Putamen (tissue), 1 donor: ENCODE measurements at regions not wholly inside any gene's neighbourhood (a gene's known extent, or its start where the extent isn't known, plus 50 kb on each side); places are given as distances from the start of the nearest gene placed in this dataset.
"Not testable (repeated sequence)": the region's sequence is repeated elsewhere in the genome, so short reads cannot be mapped to it uniquely, and the experiment has no call there.

Experiments
- DNase-seq: peaks from one replicate; pipeline ENCODE4 v3.0.0-alpha.2; 2016; ENCODE audit warnings: low spot score

DNA sequence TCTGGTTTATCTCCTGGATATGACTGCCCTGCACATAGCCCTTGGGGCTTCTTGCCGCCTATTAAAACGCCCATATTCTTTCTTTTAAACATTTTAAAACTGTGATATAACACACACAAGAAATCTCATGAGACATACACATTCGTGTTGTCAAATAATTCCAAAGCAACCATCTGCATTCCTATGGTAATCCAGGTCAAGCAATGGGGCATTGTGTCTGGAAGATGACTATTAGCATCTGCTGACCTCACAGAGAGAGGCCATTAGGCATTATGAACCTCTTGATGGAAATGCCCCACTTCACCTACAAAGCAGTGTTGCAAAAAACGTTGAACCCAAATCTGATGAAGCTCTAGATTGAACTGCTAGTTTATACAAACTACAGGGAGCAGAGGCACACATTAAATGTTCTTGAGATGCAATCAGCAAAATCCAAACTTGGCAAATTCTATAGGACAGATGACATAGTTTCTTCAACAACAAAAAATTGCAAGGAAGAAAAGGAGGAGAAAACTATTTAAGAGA, 513.8 kb upstream of the CCDC196 start:
- DNase-seq, result no peak

DNA sequence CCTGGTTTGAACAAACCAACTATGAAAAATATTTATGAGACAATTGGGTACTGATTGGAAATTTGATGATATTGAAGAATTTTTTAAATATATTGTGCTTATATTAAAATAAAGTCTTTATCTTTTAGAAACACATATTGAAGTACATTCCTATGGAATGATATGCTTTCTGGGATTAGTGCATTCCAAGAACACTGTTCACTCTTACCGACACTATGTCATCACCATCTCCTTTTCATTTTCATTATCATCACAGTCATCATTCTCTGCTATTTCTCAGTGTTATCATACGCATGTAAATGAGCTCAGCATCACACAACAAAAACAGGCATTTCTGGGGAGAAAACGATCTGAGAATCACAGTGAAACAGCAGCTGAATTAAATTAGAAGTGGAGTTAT, 513.3 kb upstream of the CCDC196 start:
- no peak for DNase-seq

DNA sequence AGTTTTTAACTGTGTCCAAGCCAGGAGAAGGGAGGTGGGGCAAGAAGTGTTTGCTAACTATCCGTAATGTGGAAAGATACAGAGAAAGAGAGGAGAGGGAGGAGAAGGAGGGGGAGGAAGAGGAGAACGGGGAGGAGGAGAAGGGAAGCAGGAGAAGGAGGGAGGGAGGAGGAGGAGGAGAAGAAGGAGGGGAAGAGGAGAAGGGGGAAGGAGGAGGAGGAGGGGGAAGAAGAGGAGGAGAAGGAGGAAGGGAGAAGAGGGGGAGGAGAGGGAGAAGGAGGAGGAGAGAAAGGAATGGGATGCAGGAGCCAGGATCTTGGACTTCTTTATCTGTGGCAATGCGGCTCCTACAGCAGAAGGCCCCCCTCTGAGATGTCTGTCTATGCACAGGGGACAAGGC, 510.3 kb upstream of the CCDC196 start:
- DNase-seq, result no peak

DNA sequence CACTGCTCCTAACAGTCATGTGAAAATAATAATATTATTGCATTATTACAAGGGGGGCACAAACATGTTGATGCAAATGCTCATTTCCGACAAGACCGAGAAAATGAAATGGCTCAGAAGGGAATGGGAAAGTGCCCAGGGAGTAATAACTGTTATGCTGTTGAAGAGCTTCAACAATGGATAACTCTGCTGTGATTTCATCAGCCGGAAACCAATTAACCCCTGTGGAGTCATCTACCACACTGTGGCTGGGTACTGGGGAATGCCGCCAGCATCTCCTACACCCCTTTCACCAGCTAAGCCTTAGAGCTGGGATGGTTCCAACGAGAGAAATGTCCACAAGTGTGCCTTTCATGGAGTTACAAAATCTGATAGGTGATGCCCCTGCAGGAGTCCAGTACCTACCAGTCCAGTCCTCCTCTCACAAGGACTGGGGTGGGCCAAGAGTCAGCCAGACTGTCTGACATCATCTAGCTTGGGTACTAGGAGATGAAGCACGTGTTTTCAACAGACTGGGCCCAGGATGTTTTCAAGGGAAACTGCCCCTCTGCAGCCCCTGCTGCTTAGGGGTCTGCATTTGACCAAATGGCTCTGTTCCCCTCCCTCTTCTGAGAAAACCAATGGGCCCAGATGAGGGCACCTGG, 509.3 kb upstream of the CCDC196 start:
- no peak for DNase-seq

DNA sequence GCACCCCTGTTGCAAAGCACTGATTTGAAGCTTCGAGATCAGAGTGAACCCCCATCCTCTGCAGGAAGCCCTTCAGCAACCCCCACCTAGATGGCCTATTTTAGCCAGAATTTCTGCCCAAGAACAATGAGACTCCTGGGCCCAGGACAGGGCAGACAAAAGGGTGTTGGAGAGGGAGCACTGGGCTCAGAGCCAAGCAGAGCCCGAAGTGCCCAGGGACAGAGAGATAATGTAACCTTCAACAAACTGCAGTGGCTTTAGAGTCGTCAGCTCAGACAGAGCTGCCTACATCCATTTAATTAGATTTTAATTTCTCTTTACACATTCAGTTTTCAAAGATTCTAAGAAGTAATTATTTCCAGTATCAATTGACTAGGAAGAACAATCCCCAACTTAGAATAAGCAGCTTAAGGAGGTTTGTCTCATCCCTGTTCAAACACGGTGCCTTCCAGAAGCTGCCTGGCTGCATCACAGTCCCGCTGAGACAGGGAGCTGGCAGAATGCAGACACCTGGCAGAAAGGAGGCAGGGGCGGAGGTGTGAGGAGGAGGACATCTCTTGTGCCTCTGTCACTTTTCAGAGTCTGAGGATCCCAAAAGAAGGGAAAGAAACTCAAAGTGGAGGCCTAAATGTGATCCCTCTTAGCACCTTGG, 504.9 kb upstream of the CCDC196 start:
- peak; percentile 49 for DNase-seq

DNA sequence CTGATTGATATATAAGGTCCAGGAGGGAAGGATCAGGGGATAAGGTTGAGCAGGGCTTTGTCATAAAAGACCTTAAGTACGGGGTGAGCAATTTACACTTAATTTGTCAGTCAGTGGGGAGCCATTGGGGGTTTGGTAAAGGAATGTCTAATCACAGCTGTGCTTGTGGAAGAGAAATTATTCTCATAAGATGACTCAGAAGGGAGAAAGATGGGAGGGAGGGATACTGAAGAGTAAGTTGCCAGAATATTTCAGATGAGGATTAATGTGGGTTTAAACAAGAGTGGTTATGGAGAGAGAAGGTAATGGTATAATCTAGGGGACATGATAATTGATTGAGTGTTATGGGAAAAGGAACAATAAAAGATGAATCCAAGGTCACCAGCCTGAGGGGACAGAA, 500.1 kb upstream of the CCDC196 start:
- DNase-seq, result no peak

DNA sequence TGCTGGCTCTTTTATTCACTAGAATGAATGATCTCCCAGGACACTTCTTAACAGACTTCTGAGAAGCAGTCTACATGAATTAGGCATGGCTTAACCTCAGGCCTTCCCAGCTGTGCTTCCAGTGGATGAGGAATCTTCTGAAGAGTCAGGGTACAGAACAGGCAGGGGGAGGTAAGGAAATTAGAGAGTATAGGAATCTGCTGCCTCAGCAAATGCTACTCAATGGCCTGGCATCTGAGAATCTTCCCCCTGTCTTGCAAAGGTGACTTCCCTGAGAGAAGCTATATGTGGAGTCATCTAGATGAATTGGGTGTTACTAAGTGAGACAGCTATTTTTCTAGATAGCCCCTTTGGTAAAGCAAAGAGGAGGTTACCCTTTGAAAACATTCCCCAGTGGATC, 496.2 kb upstream of the CCDC196 start:
- no peak for DNase-seq

DNA sequence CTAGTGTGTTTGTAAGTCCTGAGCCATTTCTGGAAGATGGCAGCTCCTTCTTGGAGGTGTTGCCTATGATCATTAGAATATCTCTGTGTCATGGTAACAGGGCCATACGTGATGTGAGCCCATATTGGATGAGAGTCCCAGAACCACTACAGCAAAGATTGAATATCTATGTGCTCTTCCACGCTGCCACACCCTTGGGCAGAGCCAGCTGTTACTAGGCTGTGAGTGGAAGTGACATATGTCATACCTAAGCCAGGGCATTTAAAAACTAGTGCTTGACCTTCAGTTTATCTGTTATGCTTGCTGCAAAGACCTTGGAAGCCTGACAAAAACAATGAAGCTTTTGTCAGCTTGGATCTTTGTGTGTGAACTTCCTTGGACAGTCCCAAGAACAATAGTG, 495.1 kb upstream of the CCDC196 start:
- DNase-seq, result no peak

DNA sequence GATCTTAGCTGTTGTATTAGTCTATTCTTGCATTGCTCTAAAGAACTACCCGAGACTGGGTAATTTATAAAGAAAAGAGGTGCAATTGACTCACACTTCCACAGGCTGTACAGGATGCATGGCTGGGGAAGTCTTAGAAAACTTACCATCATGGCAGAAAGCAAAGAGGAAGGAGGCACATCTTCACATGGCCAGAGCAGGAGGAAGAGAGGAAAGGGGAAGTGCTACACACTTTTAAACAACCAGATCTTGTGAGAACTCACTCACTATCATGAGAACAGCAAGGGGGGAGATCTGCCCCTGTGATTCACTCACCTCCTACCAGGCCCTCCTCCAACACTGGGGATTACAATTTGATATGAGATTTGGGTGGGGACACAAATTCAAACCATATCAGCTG, 494.2 kb upstream of the CCDC196 start:
- DNase-seq, result not testable (repeated sequence)

DNA sequence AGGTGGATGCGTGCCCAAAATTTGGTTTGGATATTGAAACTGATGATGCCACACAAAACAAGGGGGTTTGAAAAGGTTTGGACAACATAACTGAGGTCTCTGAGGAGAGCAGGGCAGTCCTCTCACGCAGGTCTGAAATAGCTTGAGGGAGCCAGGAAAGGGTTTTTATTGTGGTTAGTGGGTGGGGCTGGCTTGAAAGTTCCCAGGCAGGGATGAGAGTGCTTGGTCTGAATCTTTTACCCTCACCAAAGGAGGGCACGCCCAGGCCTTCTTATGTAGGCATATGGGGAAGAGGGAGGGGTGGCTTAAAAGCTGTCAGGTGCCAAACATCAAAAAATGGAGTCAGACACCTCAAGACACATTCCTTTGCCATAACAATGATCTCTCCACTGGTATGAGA, 493.1 kb upstream of the CCDC196 start:
- no peak for DNase-seq

DNA sequence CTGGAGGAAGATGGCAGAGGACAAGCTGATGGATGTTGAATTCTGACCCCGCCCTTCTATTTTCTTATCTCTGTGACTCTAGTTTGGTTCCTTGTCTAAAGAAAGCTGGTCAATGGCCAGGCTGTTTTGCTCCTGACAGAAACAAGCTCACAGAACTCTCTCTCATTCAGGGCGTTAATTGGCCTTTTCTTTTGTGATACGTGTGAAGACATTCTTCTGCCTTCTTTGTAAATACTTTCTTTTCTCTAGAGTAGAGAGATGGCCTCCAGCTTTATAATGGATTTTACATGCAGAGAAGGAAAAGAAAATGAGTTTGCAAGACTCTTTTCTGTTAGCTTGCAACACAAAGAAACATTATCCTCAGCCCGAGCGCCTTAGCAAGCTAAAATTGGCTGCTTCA, 492.2 kb upstream of the CCDC196 start:
- no peak for DNase-seq

DNA sequence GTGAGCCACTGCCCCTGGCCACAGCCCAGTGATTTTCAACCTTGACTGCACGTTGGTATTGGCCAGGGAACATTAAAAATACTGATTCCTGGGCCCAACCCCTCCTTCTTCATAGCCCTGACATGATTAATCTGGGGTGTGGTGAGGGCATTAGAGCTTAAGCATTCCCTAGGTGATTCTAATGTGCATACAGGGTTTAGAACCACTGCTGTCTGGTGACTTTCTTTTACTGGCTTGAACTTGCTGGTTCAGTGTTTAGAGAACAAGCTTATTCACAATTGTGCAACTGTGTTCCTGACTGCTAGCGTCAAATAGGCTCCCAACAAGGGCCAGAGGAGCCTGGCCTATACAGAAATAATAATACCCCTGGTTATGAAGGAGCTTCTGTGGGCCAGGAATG, 488.8 kb upstream of the CCDC196 start:
- no peak for DNase-seq

DNA sequence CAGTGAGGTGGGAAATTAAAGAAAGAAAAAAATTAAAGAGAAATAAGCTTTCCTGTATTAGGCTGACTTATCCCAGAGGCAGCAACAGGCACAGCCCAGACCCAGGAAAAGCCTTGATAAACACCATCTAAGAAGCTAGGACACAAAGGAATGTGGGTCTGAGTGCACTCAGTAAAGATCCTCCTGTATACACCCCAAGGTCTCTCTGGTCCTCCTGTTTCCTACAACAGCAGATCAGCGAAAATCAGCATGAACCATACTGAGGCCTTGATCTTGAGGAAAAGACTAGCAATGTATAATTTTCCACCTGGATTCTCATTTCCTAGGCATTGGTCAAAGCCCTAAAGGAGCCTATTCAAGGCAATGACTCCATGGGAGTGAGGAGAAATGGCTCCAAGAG, 486.3 kb upstream of the CCDC196 start:
- no peak for DNase-seq

DNA sequence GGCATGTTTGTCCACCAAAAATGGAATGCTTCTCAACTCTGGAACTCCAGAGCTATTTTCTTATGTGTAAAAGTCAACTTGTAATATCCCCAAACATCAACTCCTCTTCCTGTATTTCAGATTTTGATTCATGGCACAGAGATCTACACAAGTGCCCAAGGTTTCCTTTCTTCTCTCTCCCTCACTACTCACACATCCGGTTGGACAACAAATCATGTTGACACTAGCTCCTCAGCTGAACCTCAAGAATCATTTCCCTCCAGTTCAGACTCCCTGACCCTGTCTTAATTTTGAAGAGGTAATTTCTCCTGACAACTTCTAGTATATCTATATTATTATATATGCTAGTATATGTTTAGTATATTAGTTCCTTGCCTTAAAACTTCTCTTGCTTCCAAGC, 485.4 kb upstream of the CCDC196 start:
- DNase-seq, result no peak

DNA sequence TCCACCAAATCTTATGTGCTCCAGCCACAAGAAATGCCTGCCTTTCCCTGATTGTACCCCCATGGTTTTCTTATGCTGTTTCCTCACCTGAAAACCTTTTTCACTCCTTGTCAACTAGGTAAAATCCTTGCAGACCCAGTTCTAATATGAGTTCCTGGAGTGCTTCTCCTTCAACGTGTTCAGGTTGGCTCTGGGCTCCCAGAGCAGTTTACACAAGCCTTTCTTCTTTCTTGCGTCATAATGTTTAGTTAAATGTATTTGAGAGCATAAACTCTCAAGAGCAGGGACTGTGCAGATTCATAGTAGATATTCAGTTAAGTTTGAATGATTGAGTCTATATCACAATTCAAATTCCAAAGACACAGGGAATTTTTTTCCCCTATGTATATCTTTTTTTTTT, 484.8 kb upstream of the CCDC196 start:
- no peak for DNase-seq

DNA sequence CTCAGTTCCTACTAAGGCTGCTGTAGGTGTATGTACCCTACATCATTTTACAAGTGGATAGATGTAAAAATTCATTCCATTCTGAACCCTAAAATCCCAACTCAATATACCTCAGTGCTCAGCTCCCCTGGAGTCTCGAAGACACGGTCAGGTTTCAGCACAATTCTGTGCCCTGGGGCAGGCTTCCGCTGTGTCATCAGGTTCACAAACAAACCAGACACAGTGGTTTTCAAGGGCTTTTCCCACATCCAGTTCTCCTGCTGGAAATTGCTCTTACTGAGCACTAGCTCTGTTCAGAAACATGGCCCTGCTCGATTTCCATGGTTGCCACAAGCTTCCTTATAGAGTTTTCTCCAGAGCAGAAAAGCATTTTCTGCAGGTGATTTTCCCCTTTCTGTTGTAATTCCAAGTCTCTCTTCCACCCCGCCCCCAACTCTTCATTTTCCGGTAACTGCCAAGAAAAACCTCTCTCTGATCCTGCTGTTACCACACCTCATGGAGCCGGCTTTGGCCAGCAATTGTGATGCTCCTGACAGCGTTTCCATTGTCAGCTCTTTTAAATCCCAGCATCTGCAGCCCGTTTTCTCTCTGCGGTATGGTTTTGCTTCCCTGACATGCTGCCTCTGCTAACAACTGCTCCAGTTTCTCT, 483.0 kb upstream of the CCDC196 start:
- DNase-seq, result no peak

DNA sequence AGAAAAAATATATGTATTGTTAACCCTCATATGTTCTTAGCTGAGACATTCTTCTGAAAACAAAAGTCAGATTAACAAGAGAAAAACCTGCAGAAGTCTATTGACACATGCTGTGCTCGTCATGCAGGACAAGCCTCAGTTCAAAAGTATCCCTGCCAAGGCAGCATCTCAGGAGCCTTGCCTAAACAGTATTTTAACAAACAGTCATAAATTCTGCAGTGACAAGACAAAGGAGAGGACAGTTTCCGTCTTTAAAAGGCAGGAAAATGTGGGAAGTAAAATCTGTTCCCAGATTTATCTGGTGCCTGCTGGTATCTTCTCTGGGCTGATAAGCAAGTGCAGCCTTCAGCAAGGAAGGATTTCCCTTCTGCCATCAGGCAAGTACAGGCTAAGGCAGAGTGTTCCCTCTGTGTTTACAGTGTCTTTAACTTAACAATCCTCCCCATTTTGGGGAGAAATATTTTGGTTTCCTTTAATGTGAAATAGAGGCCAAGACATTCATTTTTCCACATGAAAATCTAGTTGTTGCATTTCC, 480.2 kb upstream of the CCDC196 start:
- DNase-seq, result no peak

DNA sequence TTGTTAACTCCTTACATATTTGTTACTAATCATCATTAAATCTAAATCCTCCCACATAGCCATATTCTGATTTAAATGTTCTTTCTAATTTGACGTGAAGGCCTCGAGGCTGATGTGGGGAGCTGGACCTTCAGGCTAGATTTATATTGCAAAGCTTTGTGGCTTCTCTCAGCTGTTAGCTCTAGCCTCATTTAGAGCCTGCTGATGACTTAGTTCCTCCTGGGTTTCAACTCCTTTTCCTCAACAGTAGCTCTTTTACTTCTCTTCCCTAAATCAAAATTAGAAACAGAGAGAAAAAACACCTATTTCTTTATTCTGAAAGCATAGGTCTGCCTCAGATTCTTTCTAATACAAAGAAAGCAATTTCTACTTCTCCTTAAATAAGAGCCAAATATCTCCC, 477.5 kb upstream of the CCDC196 start:
- peak; percentile 7 for DNase-seq

DNA sequence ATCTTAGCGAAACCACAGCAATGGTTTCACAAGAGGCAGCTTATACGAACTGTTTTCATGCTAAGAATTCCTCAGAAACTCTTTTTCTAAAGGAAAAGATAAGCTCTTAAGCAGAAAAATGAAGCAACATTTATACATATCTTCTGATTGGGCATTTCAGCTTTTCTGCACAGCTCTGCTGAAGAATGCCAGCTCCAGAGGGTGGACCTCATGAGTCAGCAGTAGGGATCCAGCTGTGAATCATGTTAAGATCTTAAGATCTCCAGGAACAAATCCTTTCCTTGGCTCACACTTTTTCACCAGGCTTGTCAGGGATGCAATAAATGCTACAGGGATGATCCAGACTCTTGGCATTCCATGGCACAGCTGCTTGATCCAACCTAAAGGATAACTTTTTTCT, 477.1 kb upstream of the CCDC196 start:
- no peak for DNase-seq

DNA sequence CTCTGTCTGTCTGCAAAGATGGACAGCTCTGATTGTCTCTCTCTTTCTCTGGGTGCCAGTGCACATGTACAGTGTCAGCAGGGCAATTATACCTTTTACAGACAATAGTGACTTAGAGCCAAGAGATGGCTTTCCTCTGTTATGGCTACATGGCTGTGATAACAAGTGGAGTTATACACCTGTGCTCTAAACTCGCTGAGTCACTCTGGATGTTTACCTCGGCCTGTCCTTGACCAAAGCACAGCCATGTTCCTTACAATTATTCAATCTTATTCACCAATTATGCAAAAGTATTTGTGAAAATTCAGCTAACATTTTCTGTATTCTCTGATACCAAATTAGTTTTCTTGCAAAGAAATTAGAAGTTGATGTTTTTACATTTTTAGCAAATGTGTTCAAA, 475.5 kb upstream of the CCDC196 start:
- no peak for DNase-seq

DNA sequence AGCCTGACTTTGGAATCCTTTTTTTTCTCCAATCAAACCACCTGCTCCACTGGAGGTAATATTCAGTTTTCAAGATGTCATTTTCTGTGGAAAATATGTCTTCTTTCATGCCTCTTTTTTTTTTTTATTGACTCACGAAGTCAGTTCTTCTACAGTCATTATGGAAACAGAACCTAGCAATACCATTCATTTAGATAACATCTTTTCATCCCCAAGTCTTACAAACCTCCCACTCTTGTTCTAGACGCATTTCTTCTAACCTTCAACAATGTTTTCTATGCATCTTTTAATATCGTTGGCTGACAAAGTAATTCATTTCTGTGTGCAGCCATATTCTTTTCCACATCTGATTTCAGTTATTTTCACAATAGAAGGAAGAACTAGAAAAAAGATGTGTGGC, 474.3 kb upstream of the CCDC196 start:
- DNase-seq, result no peak

DNA sequence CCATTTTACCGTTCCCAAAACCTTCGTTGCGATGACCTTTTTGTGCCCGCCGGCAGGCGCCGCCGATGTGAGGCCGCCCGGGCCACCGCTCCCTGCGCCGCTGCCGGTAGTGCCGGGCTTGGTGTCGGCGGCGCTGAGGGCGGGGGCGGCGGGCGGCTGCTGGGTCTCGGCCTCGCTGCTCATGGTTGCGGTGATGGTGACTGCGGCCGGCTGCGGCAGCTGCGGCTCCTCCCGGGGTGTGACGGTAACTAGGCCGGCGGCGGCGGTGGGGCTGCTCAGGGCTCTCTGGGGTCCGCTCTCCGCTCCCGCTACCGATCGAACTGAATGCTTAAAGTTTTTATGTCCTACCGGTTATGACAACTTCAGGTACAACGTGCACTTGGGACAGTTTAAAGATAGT, 472.6 kb upstream of the CCDC196 start:
- not testable (repeated sequence) for DNase-seq

DNA sequence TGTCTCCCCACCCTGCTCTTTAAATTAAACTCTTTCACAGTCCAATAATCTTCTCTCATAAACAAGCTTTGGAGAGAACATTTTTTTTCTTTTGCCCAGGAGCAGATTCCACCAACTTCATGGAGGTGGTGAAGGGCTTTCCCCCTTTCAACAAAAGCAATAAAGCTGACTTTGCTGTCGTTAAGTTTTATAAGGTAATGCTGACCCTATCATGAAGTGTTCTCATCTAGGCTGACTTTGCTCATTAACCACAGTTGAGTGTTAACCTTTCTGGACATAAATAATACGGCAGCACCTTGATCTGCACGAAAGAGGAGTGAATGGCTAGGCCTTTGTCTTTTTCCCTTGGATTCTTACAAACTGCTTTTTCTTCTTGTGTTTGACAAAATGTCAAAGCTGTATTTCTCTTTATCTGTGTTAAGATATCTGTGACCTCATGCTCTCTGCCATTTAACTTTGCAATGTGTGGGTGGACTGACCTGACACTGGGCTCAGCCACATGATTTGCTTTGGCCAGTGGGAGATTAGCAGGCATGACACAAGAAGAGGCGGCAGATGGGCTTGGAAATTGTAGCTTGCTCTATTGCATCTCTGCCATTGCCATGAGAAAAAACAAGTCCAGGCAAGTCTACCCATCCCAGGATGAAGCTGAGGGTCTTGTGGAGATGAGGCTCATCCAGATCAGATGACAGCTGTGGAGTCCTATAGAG, 470.9 kb upstream of the CCDC196 start:
- no peak for DNase-seq
